ENCODE measurements at regions not wholly inside any gene's neighbourhood (a gene's known extent, or its start where the extent isn't known, plus 50 kb on each side); places are given as distances from the start of the nearest gene placed in this dataset.
"Not testable (repeated sequence)": the region's sequence is repeated elsewhere in the genome, so short reads cannot be mapped to it uniquely, and the experiment has no call there.

- no peak for DNase-seq (ENCODE audit: low read depth)
Observed at GRCh38 chr10:123318516-123318915, 164.3 kb downstream of the BUB3 start.

GRCh38 chr10:123320091-123320490 is 165.9 kb downstream of the BUB3 start:
- DNase-seq (ENCODE audit: low read depth) = no peak

GRCh38 chr10:123323884-123324283 is 169.7 kb downstream of the BUB3 start:
- no peak for DNase-seq (ENCODE audit: low read depth)

GRCh38 chr10:123325663-123326190 is 171.5 kb downstream of the BUB3 start:
- DNase-seq (ENCODE audit: low read depth) = no peak

GRCh38 chr10:123326674-123327073 is 172.5 kb downstream of the BUB3 start:
- no peak for DNase-seq (ENCODE audit: low read depth)

GRCh38 chr10:123327450-123327849 is 173.2 kb downstream of the BUB3 start:
- DNase-seq (ENCODE audit: low read depth) = no peak

GRCh38 chr10:123327896-123328295 is 173.7 kb downstream of the BUB3 start:
- DNase-seq (ENCODE audit: low read depth) = no peak

- no peak for DNase-seq (ENCODE audit: low read depth)
Observed at GRCh38 chr10:123331438-123331837, 177.2 kb downstream of the BUB3 start.

- DNase-seq (ENCODE audit: low read depth) = no peak
Observed at GRCh38 chr10:123346581-123346980, 192.4 kb downstream of the BUB3 start.

- DNase-seq (ENCODE audit: low read depth) = no peak
Observed at GRCh38 chr10:123348691-123349572, 194.7 kb downstream of the BUB3 start.

- no peak for DNase-seq (ENCODE audit: low read depth)
Observed at GRCh38 chr10:123351715-123352114, 197.5 kb downstream of the BUB3 start.

- no peak for DNase-seq (ENCODE audit: low read depth)
Observed at GRCh38 chr10:123354521-123354920, 200.3 kb downstream of the BUB3 start.

GRCh38 chr10:123355748-123356481 is 201.7 kb downstream of the BUB3 start:
- DNase-seq (ENCODE audit: low read depth) = no peak

- DNase-seq (ENCODE audit: low read depth) = no peak
Observed at GRCh38 chr10:123356799-123357198, 202.6 kb downstream of the BUB3 start.

- no peak for DNase-seq (ENCODE audit: low read depth)
Observed at GRCh38 chr10:123357421-123357930, 203.3 kb downstream of the BUB3 start.

- DNase-seq (ENCODE audit: low read depth) = no peak
Observed at GRCh38 chr10:123359539-123359938, 205.3 kb downstream of the BUB3 start.

- no peak for DNase-seq (ENCODE audit: low read depth)
Observed at GRCh38 chr10:123361832-123362231, 207.6 kb downstream of the BUB3 start.

GRCh38 chr10:123367195-123367594 is 213.0 kb downstream of the BUB3 start:
- no peak for DNase-seq (ENCODE audit: low read depth)

- not testable (repeated sequence) for DNase-seq (ENCODE audit: low read depth)
Observed at GRCh38 chr10:123371626-123372025, 217.4 kb downstream of the BUB3 start.

GRCh38 chr10:123373591-123373990 is 219.4 kb downstream of the BUB3 start:
- no peak for DNase-seq (ENCODE audit: low read depth)

GRCh38 chr10:123375097-123375496 is 220.9 kb downstream of the BUB3 start:
- no peak for DNase-seq (ENCODE audit: low read depth)

- no peak for DNase-seq (ENCODE audit: low read depth)
Observed at GRCh38 chr10:123375738-123376137, 221.5 kb downstream of the BUB3 start.

GRCh38 chr10:123377883-123378282 is 223.7 kb downstream of the BUB3 start:
- DNase-seq (ENCODE audit: low read depth) = no peak
